HuH-7.5 (cell line): ENCODE measurements at regions not wholly inside any gene's neighbourhood (a gene's known extent, or its start where the extent isn't known, plus 50 kb on each side); places are given as distances from the start of the nearest gene placed in this dataset.

Experiments
- DNase-seq: peaks from one replicate; pipeline ENCODE4 v3.0.0; 2011; ENCODE audit warnings: low spot score

DNA sequence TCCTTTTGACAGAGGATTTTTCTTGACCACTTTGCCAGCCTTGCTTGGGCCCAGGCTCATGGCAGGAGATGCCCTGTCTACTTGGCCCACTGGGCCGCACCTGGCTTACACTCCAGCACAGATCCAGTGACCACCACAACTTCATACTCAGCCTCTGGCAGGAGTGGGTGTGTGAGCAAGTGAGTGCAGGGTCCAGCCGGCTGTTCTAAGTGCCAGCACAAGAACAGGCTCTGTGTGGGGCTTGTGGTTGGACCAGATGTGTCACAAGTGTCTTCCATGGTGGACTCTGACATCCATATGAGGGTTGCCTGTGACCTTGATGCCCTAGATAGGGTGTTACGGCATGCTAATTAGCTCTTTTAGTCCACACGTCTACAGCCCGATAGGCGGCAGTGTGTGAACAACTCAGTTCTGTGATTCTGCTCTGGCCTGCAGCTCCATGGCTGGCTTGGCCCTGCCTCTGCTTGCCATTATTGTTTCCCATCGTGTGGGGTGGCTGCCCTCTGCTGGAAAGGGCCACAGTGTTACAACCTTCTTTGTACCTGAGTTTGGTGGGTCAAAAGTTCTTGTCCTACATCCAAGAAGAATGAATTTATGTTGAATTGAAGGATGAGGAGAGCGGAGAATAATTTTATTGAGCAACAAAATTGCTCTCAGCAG, 1089.1 kb downstream of the SLC6A15 start:
- DNase-seq, result peak; percentile 10

DNA sequence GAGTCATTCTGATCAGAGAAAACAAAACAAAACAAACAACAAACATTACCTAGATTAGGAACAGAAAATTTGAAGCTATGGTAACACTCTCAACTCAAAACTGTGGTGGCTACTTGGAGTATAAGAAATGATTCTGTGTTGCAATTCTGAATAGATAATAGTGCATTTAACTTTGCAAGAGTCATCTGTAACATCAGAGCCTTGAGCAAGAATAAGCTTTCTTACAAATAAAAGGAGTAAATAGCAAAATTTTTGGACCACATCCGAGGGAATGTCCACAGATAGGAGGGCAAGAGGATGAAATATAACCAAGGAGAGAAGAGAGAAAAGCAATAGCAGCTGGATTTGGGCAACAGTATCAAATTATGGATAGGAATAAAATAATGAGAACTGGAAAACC, 1090.6 kb downstream of the SLC6A15 start:
- DNase-seq, result no peak

DNA sequence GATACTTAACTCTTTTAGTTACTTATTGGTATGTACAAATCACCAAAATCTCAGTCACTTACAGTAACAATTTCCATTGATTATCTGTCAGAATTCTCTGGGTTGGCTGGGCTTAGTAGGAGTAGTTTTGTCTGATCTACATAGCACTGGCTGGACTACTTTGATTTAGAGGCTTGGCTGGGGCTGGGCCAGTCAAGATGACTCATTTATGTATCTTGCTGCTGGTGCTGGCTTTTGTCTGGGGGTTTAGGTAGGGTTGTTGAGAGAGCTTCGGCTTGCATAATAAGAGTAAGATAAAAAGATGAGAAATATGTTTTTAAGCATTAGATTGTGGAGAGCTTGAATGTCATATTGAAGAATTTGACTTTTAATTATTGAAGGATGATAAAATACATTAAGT, 1093.7 kb downstream of the SLC6A15 start:
- no peak for DNase-seq

- DNase-seq, result no peak
Measured at GRCh38 chr12:83817730-83818129, 1094.9 kb downstream of the SLC6A15 start.

DNA sequence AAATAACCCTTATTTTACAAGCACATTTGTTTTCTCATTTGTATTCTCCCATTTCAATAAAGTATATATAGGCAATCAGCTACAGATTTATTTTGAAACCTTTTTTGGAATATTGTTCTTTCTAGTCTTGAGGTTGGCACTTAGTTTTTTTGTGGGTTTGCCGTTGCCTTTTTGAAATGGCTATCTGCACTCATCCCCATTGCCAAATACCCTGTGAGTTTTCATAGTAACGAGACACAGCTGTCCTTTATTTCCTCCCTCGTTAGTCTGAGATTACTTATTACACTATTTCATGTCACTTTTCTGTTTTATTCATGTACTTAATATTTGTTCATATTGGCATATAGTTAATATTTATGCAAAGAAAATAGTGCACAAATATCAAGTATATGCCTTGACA, 1104.0 kb downstream of the SLC6A15 start:
- no peak for DNase-seq

GRCh38 chr12:83807871-83808270, 1104.7 kb downstream of the SLC6A15 start:
- no peak for DNase-seq

DNA sequence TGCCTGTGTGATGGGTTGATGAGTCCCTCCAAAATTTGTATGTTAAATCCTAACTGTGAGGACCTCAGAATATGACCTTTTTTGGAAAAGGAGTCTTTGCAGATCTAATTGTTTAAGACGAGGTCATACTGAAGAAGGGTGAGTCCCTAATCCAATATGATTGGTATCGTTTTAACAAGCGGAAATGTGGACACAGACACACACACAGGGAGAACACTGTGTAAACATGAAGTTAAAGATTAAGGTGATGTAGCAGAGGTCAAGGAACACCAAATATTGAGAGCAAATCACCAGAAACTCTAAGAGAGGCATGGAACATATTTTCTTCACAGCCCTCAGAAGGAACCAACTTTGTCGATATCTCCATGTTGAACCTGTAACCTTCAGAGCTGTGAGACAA, 1106.7 kb downstream of the SLC6A15 start:
- no peak for DNase-seq

DNA sequence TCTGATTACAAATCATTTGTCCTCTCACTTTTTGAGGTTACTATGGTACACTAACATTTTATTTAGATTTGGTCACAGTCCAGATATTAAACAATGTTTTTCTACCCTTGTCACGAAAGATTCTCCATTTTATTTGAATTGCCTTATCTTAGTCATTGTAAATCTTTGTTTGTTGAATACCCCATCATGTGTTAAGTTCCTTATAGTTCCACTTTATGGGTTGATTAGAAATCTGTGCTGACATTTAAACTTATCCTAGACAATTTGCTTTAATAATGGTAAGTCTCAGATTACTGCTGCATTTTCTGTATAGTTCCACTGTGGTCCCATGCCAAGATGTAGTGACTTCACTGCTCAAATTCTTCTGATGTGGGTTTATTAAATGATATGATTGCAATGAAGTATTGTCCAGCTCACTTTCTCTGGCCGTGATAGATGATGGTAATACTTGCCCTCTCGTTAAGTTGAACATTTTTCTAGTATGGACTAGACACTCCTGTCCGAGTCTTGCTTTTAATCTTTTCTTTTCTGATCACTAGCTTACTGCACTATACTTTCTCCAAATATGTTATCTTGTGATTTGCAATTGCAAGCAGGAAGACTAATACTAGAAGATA, 1107.3 kb downstream of the SLC6A15 start:
- no peak for DNase-seq

DNA sequence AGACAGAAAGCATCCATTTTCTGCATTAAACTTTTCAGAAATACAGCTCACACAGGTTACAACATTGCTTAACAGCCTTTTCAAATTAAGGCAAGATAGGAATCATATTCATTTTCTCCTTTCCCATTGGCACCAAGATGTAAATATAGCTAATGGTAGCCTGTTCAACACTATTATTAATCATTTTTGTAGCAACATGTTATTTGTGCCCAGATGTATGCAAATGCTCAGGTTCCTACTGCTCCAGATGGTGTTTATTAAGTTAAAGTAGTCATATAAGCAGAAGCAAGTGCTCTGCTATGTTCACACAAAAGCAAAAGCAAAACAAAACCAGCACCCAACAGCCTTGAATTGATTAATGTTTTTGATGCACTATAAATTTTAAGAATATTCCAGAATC, 1110.6 kb downstream of the SLC6A15 start:
- DNase-seq, result no peak

DNA sequence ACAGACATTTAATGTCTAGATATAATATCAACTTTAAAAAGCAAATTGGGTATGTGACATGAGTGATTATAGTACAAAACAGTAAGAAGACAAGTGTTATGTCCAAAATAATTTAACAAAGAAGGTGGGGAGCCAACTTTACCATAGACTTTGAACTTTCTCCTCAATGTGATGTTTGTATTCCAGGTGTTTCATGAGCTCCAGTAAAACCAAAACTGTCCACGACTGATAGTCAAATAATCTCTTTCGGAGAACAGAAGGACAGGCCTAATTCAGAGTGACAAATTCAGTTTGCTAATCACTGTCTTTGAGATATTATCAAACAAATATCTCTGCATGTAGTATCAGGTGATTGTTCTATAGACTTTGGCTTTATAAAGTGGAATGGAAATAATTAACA, 1112.6 kb downstream of the SLC6A15 start:
- no peak for DNase-seq

- DNase-seq, result no peak
Measured at GRCh38 chr12:83796531-83796930, 1109.8 kb downstream of the TMTC2 start.

- DNase-seq, result peak; percentile 4
Measured at GRCh38 chr12:83793616-83794015, 1106.9 kb downstream of the TMTC2 start.

GRCh38 chr12:83784298-83784890, 1097.7 kb downstream of the TMTC2 start:
- no peak for DNase-seq

- no peak for DNase-seq
Measured at GRCh38 chr12:83779526-83779925, 1092.8 kb downstream of the TMTC2 start.

DNA sequence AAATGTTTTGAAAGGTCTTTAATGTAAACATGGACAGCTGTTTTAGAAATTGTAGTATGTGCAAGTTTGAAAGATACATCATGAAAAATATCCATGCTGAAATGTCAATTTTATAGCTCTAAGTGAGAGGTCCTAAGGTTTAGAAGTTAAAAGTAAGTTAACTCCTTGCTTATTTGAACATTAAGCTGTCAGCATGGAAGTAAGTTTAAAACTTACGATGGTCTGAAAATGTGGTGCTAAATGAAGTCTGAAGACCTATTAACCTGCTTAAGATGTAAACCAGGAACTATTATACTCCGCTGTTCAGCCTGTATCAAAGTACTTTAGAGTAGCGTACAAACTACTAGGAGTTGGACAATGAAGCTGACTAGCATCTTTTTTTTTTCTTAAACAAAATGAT, 1082.4 kb downstream of the TMTC2 start:
- DNase-seq, result no peak

- no peak for DNase-seq
Measured at GRCh38 chr12:83767723-83768122, 1081.0 kb downstream of the TMTC2 start.

GRCh38 chr12:83763425-83763824, 1076.7 kb downstream of the TMTC2 start:
- no peak for DNase-seq

GRCh38 chr12:83759906-83760305, 1073.2 kb downstream of the TMTC2 start:
- DNase-seq, result no peak

- no peak for DNase-seq
Measured at GRCh38 chr12:83758888-83759631, 1072.4 kb downstream of the TMTC2 start.

GRCh38 chr12:83753904-83754303, 1067.2 kb downstream of the TMTC2 start:
- no peak for DNase-seq

DNA sequence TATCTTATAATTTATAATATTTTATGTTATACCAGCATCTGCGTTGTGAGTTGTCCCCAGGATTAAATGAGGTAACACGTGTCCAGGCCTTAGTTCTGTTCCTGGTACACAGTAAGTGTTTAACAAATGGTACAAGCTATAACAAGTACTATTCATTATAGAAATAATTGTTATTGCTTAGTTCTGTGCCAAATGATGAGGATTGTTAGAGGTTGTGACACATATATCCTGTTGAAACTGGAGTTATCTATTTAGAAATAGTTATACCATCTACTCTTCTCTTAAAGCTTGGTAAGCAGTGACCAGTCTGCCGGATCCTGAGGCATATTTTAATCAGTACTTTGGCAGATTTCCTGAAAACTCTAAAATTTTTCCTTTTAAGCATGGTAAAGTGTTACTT, 1066.5 kb downstream of the TMTC2 start:
- DNase-seq, result no peak

DNA sequence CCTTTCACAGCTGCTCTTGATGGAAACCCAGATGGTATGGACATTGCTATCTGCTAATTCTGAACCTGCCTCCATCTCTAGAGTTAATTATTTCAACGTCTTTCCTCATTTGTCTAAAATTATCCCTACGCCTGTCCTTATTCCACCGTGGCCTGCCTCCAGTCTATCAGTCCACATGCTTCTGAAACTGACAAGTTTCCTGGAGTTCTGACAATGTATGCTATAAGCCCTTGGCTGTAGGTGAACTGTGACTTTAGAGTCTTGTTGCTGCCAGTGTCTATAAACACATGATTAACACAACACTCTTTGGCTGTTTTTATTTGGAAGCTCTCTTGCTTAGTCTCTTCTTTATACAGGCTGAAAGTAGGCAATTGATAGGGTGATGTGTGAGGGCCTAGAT, 1052.9 kb downstream of the TMTC2 start:
- DNase-seq, result no peak

GRCh38 chr12:83710851-83711250, 1024.1 kb downstream of the TMTC2 start:
- DNase-seq, result no peak
